Body of pancreas (tissue), 4 donors: ENCODE measurements at regions not wholly inside any gene's neighbourhood (a gene's known extent, or its start where the extent isn't known, plus 50 kb on each side); places are given as distances from the start of the nearest gene placed in this dataset.

ENCODE experiments used
- ATAC-seq: fragments of 150-250 bp; one replicate; pipeline ENCODE4 v1.9.1; 2016
- DNase-seq, 4 donors: peaks; one replicate each; pipeline ENCODE4 v3.0.0-alpha.2; 2019
- H3K27ac ChIP-seq, 4 donors: fragments of 200-600 bp; sonication (generic); 1 replicate in 3 of 4; 2 replicates in 1 of 4; pipeline versions ENCODE4 v1.5.1 to v1.6.1; 2016 to 2019; ENCODE audit warnings: mild to moderate bottlenecking in 1 of 4, mixed read lengths in 1 of 4, moderate library complexity in 1 of 4
- H3K27me3 ChIP-seq, 2 donors: fragments of 200-600 bp; sonication (generic); one replicate each; pipeline ENCODE4 v1.6.0; 2016; ENCODE audit warnings: mild to moderate bottlenecking in 1 of 2
- H3K36me3 ChIP-seq, 2 donors: fragments of 200-600 bp; sonication (generic); replicated peaks in 1 of 2; 2 replicates each; pipeline ENCODE4 v1.5.1; 2016; ENCODE audit warnings: low read depth in 2 of 2; ENCODE audit not compliant: insufficient read depth in 1 of 2
- H3K4me1 ChIP-seq: fragments of 200-600 bp; sonication (generic); one replicate; pipeline ENCODE4 v1.6.0; 2016
- H3K4me3 ChIP-seq, 2 donors: fragments of 200-600 bp; sonication (generic); 1 replicate in 1 of 2; 2 replicates in 1 of 2; pipeline ENCODE4 v1.5.1; 2016 to 2019
- H3K9me3 ChIP-seq, 3 donors: fragments of 200-600 bp; sonication (generic); 1 replicate in 2 of 3; 2 replicates in 1 of 3; pipeline ENCODE4 v1.5.1; 2016
- CTCF ChIP-seq, 7 experiments: fragments of 450-650 bp in 4 of 7; fragments of 200-600 bp in 3 of 7; sonication (generic) in 3 of 7; IDR thresholded peaks; one replicate each; pipeline ENCODE4 v1.5.1; 2016 to 2019; ENCODE audit warnings: antibody characterized with exemption in 7 of 7
- POLR2A ChIP-seq, 3 donors: fragments of 450-650 bp; IDR thresholded peaks; one replicate each; pipeline ENCODE4 v1.6.1; 2016; ENCODE audit warnings: antibody characterized with exemption in 3 of 3, mild to moderate bottlenecking in 2 of 3
- WGBS, 2 donors: methylation state at CpG; one replicate each; pipeline ENCODE4 v1.1.5; 2017; 5-methylcytosine and 5-hydroxymethylcytosine counted together
- intact Hi-C: fragments of 100-400 bp; cut with DNase I; formaldehyde crosslinking; loops from one replicate; pipeline ENCODE4 v1.15.1; 2023

GRCh38 chr5:6273090-6273735 lies 105.1 kb downstream of the MED10 start:
- 78 to 82% methylated on average over 10 of the region's 10 CpGs for WGBS, 2 donors
- Histone ChIP-seq H3K27me3 (no peaks in the 10 kb centered on the region), H3K36me3 (no peaks in the 10 kb centered on the region), H3K4me1 (no peaks in the 10 kb centered on the region), H3K27ac (no peak overlapping the region), H3K4me3 (no peak overlapping the region), H3K9me3 (no peaks in the 10 kb centered on the region)
- no peak for DNase-seq
- intact Hi-C loops: no loop called here
- ATAC-seq: no peak
- TF ChIP-seq POLR2A (IDR thresholded peaks at IDR 0.05): no peak
- no peak for TF ChIP-seq CTCF (IDR thresholded peaks at IDR 0.05)

GRCh38 chr5:6269925-6270324 lies 108.4 kb downstream of the MED10 start:
- ATAC-seq (no peak), DNase-seq (no peak)
- no peak overlapping the region for H3K4me3 ChIP-seq
- no peaks in the 10 kb centered on the region for H3K27me3 ChIP-seq
- no peak for TF ChIP-seq POLR2A (IDR thresholded peaks at IDR 0.05)
- no peak for TF ChIP-seq CTCF (IDR thresholded peaks at IDR 0.05)
- no peaks in the 10 kb centered on the region for H3K9me3 ChIP-seq
- no peak overlapping the region for H3K27ac ChIP-seq
- intact Hi-C loops: no loop called here
- H3K4me1 ChIP-seq: no peaks in the 10 kb centered on the region
- 67 to 71% methylated on average over 7 of the region's 7 CpGs for WGBS, 2 donors
- H3K36me3 ChIP-seq: no peaks in the 10 kb centered on the region

- Histone ChIP-seq H3K9me3 (no peaks in the 10 kb centered on the region), H3K4me1 (no peaks in the 10 kb centered on the region), H3K27ac (no peak overlapping the region), H3K27me3 (no peaks in the 10 kb centered on the region), H3K4me3 (no peak overlapping the region), H3K36me3 (no peaks in the 10 kb centered on the region)
- intact Hi-C loops: no loop called here
- ATAC-seq: no peak
- TF ChIP-seq POLR2A (IDR thresholded peaks at IDR 0.05): no peak
- DNase-seq: no peak
- WGBS, 2 donors: 31 to 34% methylated on average over 3 of the region's 3 CpGs
Measured at GRCh38 chr5:6266671-6267197, 111.6 kb downstream of the MED10 start.

- no peak for ATAC-seq
- intact Hi-C loops: no loop called here
- no peaks in the 10 kb centered on the region for H3K9me3 ChIP-seq
- H3K4me1 ChIP-seq: no peaks in the 10 kb centered on the region
- H3K27ac ChIP-seq: no peak overlapping the region
- no peaks in the 10 kb centered on the region for H3K27me3 ChIP-seq
- no peak for TF ChIP-seq POLR2A (IDR thresholded peaks at IDR 0.05)
- no peak for TF ChIP-seq CTCF (IDR thresholded peaks at IDR 0.05)
- 56 to 67% methylated on average over 6 of the region's 6 CpGs for WGBS, 2 donors
- no peak overlapping the region for H3K4me3 ChIP-seq
- DNase-seq: no peak
- H3K36me3 ChIP-seq: no peaks in the 10 kb centered on the region
Measured at GRCh38 chr5:6264394-6264793, 114.0 kb downstream of the MED10 start.

- WGBS, 2 donors: 80 to 83% methylated on average over 13 of the region's 13 CpGs
- Histone ChIP-seq H3K36me3 (no peaks in the 10 kb centered on the region), H3K9me3 (no peaks in the 10 kb centered on the region), H3K4me1 (no peaks in the 10 kb centered on the region), H3K27me3 (no peaks in the 10 kb centered on the region), H3K27ac (no peak overlapping the region), H3K4me3 (no peak overlapping the region)
- intact Hi-C loops: no loop called here
- TF ChIP-seq CTCF (IDR thresholded peaks at IDR 0.05): no peak
- TF ChIP-seq POLR2A (IDR thresholded peaks at IDR 0.05): no peak
- ATAC-seq: no peak
- no peak for DNase-seq
Measured at GRCh38 chr5:6262651-6263363, 115.5 kb downstream of the MED10 start.
